Smooth muscle cell (in vitro differentiated cells): ENCODE measurements at regions not wholly inside any gene's neighbourhood (a gene's known extent, or its start where the extent isn't known, plus 50 kb on each side); places are given as distances from the start of the nearest gene placed in this dataset.
"Not testable (repeated sequence)": the region's sequence is repeated elsewhere in the genome, so short reads cannot be mapped to it uniquely, and the experiment has no call there.

ENCODE experiments used
- DNase-seq: peaks from one replicate; lab custom pipeline; 2025; ENCODE audit not compliant: unreplicated experiment; lab: John Stamatoyannopoulos, UW
- H2AFZ ChIP-seq: fragments of 200-600 bp; sonication (generic); 2 replicates; pipeline ENCODE4 v1.6.0; 2016; ENCODE audit warnings: antibody characterized with exemption, low read depth, mild to moderate bottlenecking
- H3F3A ChIP-seq: fragments of 200-600 bp; sonication (generic); 2 replicates; pipeline ENCODE4 v1.6.0; 2017; ENCODE audit warnings: antibody characterized with exemption, low read depth
- H3K27ac ChIP-seq: fragments of 200-600 bp; sonication (generic); 2 replicates; pipeline ENCODE4 v1.5.1; 2016; ENCODE audit warnings: low read depth, mild to moderate bottlenecking
- H3K27me3 ChIP-seq: fragments of 200-600 bp; sonication (generic); 2 replicates; pipeline ENCODE4 v1.6.1; 2016; ENCODE audit warnings: low read depth, mild to moderate bottlenecking
- H3K36me3 ChIP-seq: fragments of 200-600 bp; sonication (generic); 2 replicates; pipeline ENCODE4 v1.5.1; 2016; ENCODE audit warnings: low read depth
- H3K4me1 ChIP-seq: fragments of 200-600 bp; sonication (generic); 2 replicates; pipeline ENCODE4 v1.5.1; 2016; ENCODE audit warnings: low read depth
- H3K4me2 ChIP-seq: fragments of 200-600 bp; sonication (generic); 2 replicates; pipeline ENCODE4 v1.6.0; 2016; ENCODE audit warnings: mild to moderate bottlenecking
- H3K4me3 ChIP-seq: fragments of 200-600 bp; sonication (generic); 2 replicates; pipeline ENCODE4 v1.5.1; 2016; ENCODE audit warnings: mild to moderate bottlenecking
- H3K79me2 ChIP-seq: fragments of 200-600 bp; sonication (generic); 2 replicates; pipeline ENCODE4 v1.6.0; 2016; ENCODE audit warnings: low read depth, mild to moderate bottlenecking
- H3K9ac ChIP-seq: fragments of 200-600 bp; sonication (generic); 2 replicates; pipeline ENCODE4 v1.6.0; 2016; ENCODE audit warnings: low read depth
- H3K9me3 ChIP-seq: fragments of 200-600 bp; sonication (generic); replicated peaks from 2 replicates; pipeline ENCODE4 v1.5.1; 2016; ENCODE audit warnings: low read depth
- H4K20me1 ChIP-seq: fragments of 200-600 bp; sonication (generic); 2 replicates; pipeline ENCODE4 v1.6.0; 2016; ENCODE audit warnings: low read depth
- CTCF ChIP-seq: fragments of 200-600 bp; sonication (generic); IDR thresholded peaks from 2 replicates; pipeline ENCODE4 v1.5.1; 2017; ENCODE audit warnings: borderline replicate concordance, mild to moderate bottlenecking, antibody characterized with exemption; ENCODE audit not compliant: insufficient read depth, poor library complexity, severe bottlenecking
- WGBS: methylation state at CpG from one replicate; pipeline ENCODE4 v1.1.7; 2016; ENCODE audit warnings: low lambda C conversion rate; 5-methylcytosine and 5-hydroxymethylcytosine counted together

- 97% methylated on average over 1 of the region's 1 CpG for WGBS
- H3K27ac ChIP-seq, result no peak overlapping the region
- no peak for TF ChIP-seq CTCF
Observed at GRCh38 chr6:112971651-112972050, 624.5 kb downstream of the RFPL4B start.

DNA sequence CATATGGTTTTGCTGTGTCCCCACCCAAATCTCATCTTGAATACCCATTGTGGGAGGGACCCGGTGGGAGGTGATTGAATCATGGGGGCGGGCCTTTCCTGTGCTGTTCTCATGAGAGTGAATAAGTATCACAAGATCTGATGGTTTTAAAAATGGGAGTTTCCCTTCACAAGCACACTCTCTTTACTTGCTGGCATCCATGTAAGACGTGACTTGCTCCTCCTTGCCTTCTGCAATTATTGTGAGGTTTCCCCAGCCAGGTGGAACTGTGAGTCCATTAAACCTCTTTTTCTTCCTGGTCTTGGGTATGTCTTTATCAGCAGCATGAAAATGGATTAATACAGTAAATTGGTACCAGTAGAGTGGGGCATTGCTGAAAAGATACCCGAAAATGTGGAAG, 627.8 kb downstream of the RFPL4B start:
- H3K9ac ChIP-seq, H3K4me3 ChIP-seq, H4K20me1 ChIP-seq, H3K4me1 ChIP-seq, H3K79me2 ChIP-seq, H2AFZ ChIP-seq, H3K4me2 ChIP-seq, H3K27ac ChIP-seq, H3F3A ChIP-seq, H3K36me3 ChIP-seq, H3K9me3 ChIP-seq, DNase-seq, H3K27me3 ChIP-seq: not testable (repeated sequence)
- WGBS, result over 99% methylated on average over 4 of the region's 4 CpGs

More at GRCh38 chr6:112971651-112972050, 624.5 kb downstream of the RFPL4B start:
- H2AFZ ChIP-seq, result no peak overlapping the region
- no peaks in the 10 kb centered on the region for H3K36me3 ChIP-seq
- H3F3A ChIP-seq, result no peaks in the 10 kb centered on the region
- no peak for DNase-seq
- no peak overlapping the region for H3K4me3 ChIP-seq
- H3K4me1 ChIP-seq, result no peaks in the 10 kb centered on the region
- H3K27me3 ChIP-seq, result no peaks in the 10 kb centered on the region
- H3K79me2 ChIP-seq, result no peaks in the 10 kb centered on the region
- H3K9ac ChIP-seq, result no peak overlapping the region
- no peaks in the 10 kb centered on the region for H4K20me1 ChIP-seq
- H3K4me2 ChIP-seq, result no peak overlapping the region
- H3K9me3 ChIP-seq, result no peaks in the 10 kb centered on the region

DNA sequence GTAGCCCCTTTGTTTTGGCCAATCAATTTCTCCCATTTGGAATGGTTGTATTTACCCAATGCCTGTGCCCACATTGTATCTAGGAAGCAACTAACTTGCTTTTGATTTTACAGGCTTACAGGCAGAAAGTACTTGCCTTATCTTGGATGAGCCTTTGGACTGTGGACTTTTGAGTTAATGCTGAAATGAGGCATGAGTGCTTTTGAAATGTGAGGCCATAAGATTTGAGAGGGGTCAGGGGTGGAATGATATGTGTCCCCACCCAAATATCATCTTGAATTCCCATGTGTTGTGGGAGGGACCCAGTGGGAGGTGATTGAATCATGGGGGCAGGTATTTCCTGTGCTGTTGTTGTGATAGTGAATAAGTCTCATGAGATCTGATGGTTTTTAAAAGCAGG, 629.4 kb downstream of the RFPL4B start:
- not testable (repeated sequence) for H3K79me2 ChIP-seq, H3K4me1 ChIP-seq, H3K4me3 ChIP-seq, H3K9ac ChIP-seq, H3K27me3 ChIP-seq, H3K9me3 ChIP-seq, H3K4me2 ChIP-seq, H3F3A ChIP-seq, H4K20me1 ChIP-seq, DNase-seq, H3K36me3 ChIP-seq, H2AFZ ChIP-seq, H3K27ac ChIP-seq

- no peak for TF ChIP-seq CTCF
- H3K4me3 ChIP-seq, result no peak overlapping the region
- no peaks in the 10 kb centered on the region for H3K27me3 ChIP-seq
- no peaks in the 10 kb centered on the region for H3K36me3 ChIP-seq
- H3K4me1 ChIP-seq, result no peaks in the 10 kb centered on the region
- H3F3A ChIP-seq, result no peaks in the 10 kb centered on the region
- H2AFZ ChIP-seq, result no peak overlapping the region
- H3K4me2 ChIP-seq, result no peak overlapping the region
- H3K9ac ChIP-seq, result no peak overlapping the region
- H3K27ac ChIP-seq, result no peak overlapping the region
- no peaks in the 10 kb centered on the region for H3K79me2 ChIP-seq
- DNase-seq, result no peak
- no peaks in the 10 kb centered on the region for H4K20me1 ChIP-seq
- H3K9me3 ChIP-seq, result no peaks in the 10 kb centered on the region
- 61% methylated on average over 5 of the region's 5 CpGs for WGBS
Observed at GRCh38 chr6:112979830-112980229, 632.7 kb downstream of the RFPL4B start.

- H2AFZ ChIP-seq, result no peak overlapping the region
- H3K4me2 ChIP-seq, result no peak overlapping the region
- H3K27ac ChIP-seq, result no peak overlapping the region
- 89% methylated on average over 3 of the region's 3 CpGs for WGBS
- no peaks in the 10 kb centered on the region for H4K20me1 ChIP-seq
- H3K79me2 ChIP-seq, result no peaks in the 10 kb centered on the region
- H3K9ac ChIP-seq, result no peak overlapping the region
- TF ChIP-seq CTCF, result no peak
- no peaks in the 10 kb centered on the region for H3K36me3 ChIP-seq
- H3F3A ChIP-seq, result no peaks in the 10 kb centered on the region
- no peaks in the 10 kb centered on the region for H3K4me1 ChIP-seq
- H3K9me3 ChIP-seq, result no peaks in the 10 kb centered on the region
- H3K27me3 ChIP-seq, result no peaks in the 10 kb centered on the region
- H3K4me3 ChIP-seq, result no peak overlapping the region
- no peak for DNase-seq
Observed at GRCh38 chr6:112980676-112981075, 633.5 kb downstream of the RFPL4B start.
